ENCODE measurements at regions not wholly inside any gene's neighbourhood (a gene's known extent, or its start where the extent isn't known, plus 50 kb on each side); places are given as distances from the start of the nearest gene placed in this dataset.

DNA sequence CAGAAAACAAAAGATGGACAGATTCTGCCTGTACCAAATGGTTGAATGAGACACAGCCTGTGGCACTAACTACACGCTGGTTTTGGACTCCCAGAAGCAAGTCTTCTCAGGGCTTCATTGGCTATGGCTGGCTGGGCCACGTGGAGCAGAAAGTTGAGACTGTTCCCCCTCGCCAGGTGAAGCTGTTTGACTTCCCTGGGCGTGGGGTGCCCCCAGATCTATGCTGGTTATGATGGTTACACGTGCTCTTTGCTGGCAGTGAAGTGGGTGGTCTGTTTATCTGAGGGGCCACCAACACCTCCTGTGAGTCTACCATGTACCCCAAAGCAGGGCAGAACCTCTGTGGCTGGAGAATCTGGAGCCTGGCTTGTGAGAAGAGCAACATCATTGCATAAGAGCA lies 60.3 kb upstream of the EPHA6 start:
- H3K4me1 ChIP-seq = no peaks in the 10 kb centered on the region
- DNase-seq = no peak
- no peak overlapping the region for H3K4me3 ChIP-seq
- no peaks in the 10 kb centered on the region for H3K27me3 ChIP-seq
- H3K9me3 ChIP-seq (replicated peaks) = no peaks in the 10 kb centered on the region
- no peak overlapping the region for H3K27ac ChIP-seq
- H3K36me3 ChIP-seq = no peaks in the 10 kb centered on the region

DNA sequence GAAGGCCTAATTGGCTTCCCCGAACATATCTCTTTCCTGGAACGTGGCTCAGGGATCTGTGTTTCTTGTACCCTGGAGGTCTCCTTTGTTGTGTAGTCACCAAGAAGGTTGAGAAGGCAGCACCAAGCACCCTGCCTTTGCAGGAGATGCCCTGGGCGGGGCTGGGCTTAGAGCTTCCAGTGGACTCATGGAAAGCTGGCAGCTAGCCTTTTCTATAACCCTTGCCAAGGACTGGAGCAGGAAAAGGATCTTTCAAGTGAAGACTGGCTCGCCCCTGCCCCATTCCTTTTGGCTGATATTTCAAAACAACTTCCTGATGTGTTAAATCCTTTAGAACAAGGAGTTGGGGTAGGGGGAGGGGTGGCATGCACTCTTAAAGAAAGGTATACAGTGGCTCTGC lies 58.9 kb upstream of the EPHA6 start:
- DNase-seq = no peak

GRCh38 chr3:96756516-96756915 lies 57.9 kb upstream of the EPHA6 start:
- Histone ChIP-seq H3K27ac (no peak overlapping the region), H3K36me3 (no peaks in the 10 kb centered on the region), H3K4me3 (no peak overlapping the region), H3K4me1 (no peaks in the 10 kb centered on the region), H3K9me3 (replicated peaks) (no peaks in the 10 kb centered on the region), H3K27me3 (no peaks in the 10 kb centered on the region)
- DNase-seq = no peak

More for the DNA sequence above, 58.9 kb upstream of the EPHA6 start:
- H3K27me3 ChIP-seq = no peaks in the 10 kb centered on the region
- H3K4me1 ChIP-seq = no peaks in the 10 kb centered on the region
- no peaks in the 10 kb centered on the region for H3K36me3 ChIP-seq
- H3K9me3 ChIP-seq (replicated peaks) = no peaks in the 10 kb centered on the region
- H3K4me3 ChIP-seq = no peak overlapping the region
- no peak overlapping the region for H3K27ac ChIP-seq

- no peaks in the 10 kb centered on the region for H3K9me3 ChIP-seq (replicated peaks)
- no peaks in the 10 kb centered on the region for H3K4me1 ChIP-seq
- no peaks in the 10 kb centered on the region for H3K27me3 ChIP-seq
- H3K27ac ChIP-seq = no peak overlapping the region
- H3K36me3 ChIP-seq = no peaks in the 10 kb centered on the region
- no peak for DNase-seq
- no peak overlapping the region for H3K4me3 ChIP-seq
Observed at GRCh38 chr3:96760956-96761355, 53.4 kb upstream of the EPHA6 start.
